ENCODE measurements at regions not wholly inside any gene's neighbourhood (a gene's known extent, or its start where the extent isn't known, plus 50 kb on each side); places are given as distances from the start of the nearest gene placed in this dataset.

GRCh38 chr5:85651731-85652130 is 966.0 kb upstream of the COX7C start:
- TF ChIP-seq CTCF (conservative IDR thresholded peaks at IDR 0.05) = no peak
- TF ChIP-seq EZH2 (IDR thresholded peaks at IDR 0.05; ENCODE audit: low read depth) = no peak
